ENCODE measurements at regions not wholly inside any gene's neighbourhood (a gene's known extent, or its start where the extent isn't known, plus 50 kb on each side); places are given as distances from the start of the nearest gene placed in this dataset.

DNA sequence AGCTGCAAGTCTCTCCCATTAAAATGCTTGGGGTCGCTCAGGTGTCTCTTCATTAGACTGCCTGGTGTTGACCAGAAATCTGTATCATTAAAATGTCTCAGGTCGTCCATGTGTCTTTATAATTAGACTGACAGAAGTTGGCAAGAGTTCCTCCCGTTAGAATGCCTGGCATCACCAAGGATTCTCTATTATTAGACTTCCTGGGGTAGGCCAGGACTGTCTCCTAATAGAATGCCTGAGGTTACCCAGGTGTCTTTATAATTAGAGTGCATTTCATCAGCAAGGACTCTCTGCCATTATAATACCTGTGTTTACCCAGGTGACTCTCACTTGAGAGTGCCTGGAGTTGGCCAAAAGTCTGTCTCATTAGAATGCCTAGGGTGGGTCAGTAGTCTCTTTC lies 1537.2 kb downstream of the UQCRFS1 start:
- TF ChIP-seq, protein P1, sequence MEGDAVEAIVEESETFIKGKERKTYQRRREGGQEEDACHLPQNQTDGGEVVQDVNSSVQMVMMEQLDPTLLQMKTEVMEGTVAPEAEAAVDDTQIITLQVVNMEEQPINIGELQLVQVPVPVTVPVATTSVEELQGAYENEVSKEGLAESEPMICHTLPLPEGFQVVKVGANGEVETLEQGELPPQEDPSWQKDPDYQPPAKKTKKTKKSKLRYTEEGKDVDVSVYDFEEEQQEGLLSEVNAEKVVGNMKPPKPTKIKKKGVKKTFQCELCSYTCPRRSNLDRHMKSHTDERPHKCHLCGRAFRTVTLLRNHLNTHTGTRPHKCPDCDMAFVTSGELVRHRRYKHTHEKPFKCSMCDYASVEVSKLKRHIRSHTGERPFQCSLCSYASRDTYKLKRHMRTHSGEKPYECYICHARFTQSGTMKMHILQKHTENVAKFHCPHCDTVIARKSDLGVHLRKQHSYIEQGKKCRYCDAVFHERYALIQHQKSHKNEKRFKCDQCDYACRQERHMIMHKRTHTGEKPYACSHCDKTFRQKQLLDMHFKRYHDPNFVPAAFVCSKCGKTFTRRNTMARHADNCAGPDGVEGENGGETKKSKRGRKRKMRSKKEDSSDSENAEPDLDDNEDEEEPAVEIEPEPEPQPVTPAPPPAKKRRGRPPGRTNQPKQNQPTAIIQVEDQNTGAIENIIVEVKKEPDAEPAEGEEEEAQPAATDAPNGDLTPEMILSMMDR (IDR thresholded peaks at IDR 0.05; ENCODE audit: insufficient read depth, low read length) = no peak
- TF ChIP-seq GABPA (IDR thresholded peaks at IDR 0.05; ENCODE audit: low read depth) (no peak), POLR2AphosphoS5 (IDR thresholded peaks at IDR 0.05; ENCODE audit: low read depth) (no peak)
